GM12878 (cell line): ENCODE measurements at regions not wholly inside any gene's neighbourhood (a gene's known extent, or its start where the extent isn't known, plus 50 kb on each side); places are given as distances from the start of the nearest gene placed in this dataset.

Source experiments
- ATAC-seq: fragments of 200-7000 bp; cut with Tn5 transposase; 3 replicates; pipeline ENCODE4 v1.9.1; 2020; ENCODE audit warnings: mild to moderate bottlenecking, moderate library complexity
- BruUV-seq: library from RNA; stranded (reverse); fragments of 400-500 nt; replicated peaks from 2 replicates; lab custom pipeline; 2021; lab: Mats Ljungman, UMichigan
- CTCF ChIA-PET: fragments of 300-600 bp; sonication (Branson Sonifier 250); formaldehyde crosslinking; extraction: SDS; loops from one replicate; lab custom pipeline; 2021; ENCODE audit warnings: inconsistent platforms; lab: Yijun Ruan, JAX
- POLR2A ChIA-PET: fragments of 350-600 bp; formaldehyde crosslinking; extraction: SDS; loops from one replicate; lab custom pipeline; 2021; ENCODE audit warnings: inconsistent platforms; lab: Charles Lee
- RAD21 ChIA-PET: fragments of 300-600 bp; sonication (Branson Sonifier 250); formaldehyde crosslinking; loops from one replicate; lab custom pipeline; 2023; ENCODE audit warnings: antibody characterized with exemption; ENCODE audit not compliant: unreplicated experiment; lab: Charles Lee
- SMC1A ChIA-PET: fragments of 300-600 bp; sonication (Branson Sonifier 250); formaldehyde crosslinking; loops from one replicate; lab custom pipeline; 2023; ENCODE audit not compliant: unreplicated experiment, uncharacterized antibody; lab: Charles Lee
- DNase-seq: peaks from one replicate; pipeline ENCODE4 v3.0.0-alpha.2; 2011; ENCODE audit warnings: low read depth, low spot score
- FAIRE-seq: peaks from 3 replicates; lab custom pipeline; 2011; peaks lifted over from hg19 to GRCh38; lab: Jason Lieb, UNC
- H2AFZ ChIP-seq: 2 replicates; pipeline ENCODE4 v1.6.0; 2011; ENCODE audit warnings: low read depth, low read length, control low read depth; ENCODE audit not compliant: control insufficient read depth
- H3K27ac ChIP-seq: 2 replicates; pipeline ENCODE4 v1.5.1; 2011; ENCODE audit warnings: control low read depth; ENCODE audit not compliant: control insufficient read depth, insufficient read depth
- H3K27me3 ChIP-seq, 2 experiments: replicated peaks in 1 of 2; 2 replicates each; pipeline versions ENCODE4 v1.6.0 to v1.6.1; 2011; ENCODE audit warnings: low read length in 1 of 2; ENCODE audit not compliant: control insufficient read depth in 2 of 2, insufficient read depth in 2 of 2
- H3K36me3 ChIP-seq, 2 experiments: 2 replicates each; pipeline ENCODE4 v1.5.1; 2011; ENCODE audit warnings: low read length in 1 of 2; ENCODE audit not compliant: control insufficient read depth in 2 of 2, insufficient read depth in 2 of 2
- H3K4me1 ChIP-seq: 2 replicates; pipeline ENCODE4 v1.6.1; 2011; ENCODE audit warnings: mild to moderate bottlenecking, low read length, moderate library complexity, mixed read lengths; ENCODE audit not compliant: control insufficient read depth, insufficient read depth
- H3K4me2 ChIP-seq: 2 replicates; pipeline ENCODE4 v1.6.0; 2011; ENCODE audit warnings: control low read depth; ENCODE audit not compliant: control insufficient read depth, insufficient read depth
- H3K4me3 ChIP-seq: fragments of 200-600 bp; sonication (generic); 2 replicates; pipeline ENCODE4 v1.5.1; 2016
- H3K79me2 ChIP-seq: 2 replicates; pipeline ENCODE4 v1.6.0; 2011; ENCODE audit warnings: low read length; ENCODE audit not compliant: control insufficient read depth, insufficient read depth
- H3K9ac ChIP-seq: 2 replicates; pipeline ENCODE4 v1.8.0; 2011; ENCODE audit warnings: low read length, control low read depth, mixed read lengths; ENCODE audit not compliant: control insufficient read depth, insufficient read depth
- H3K9me3 ChIP-seq: replicated peaks from 3 replicates; pipeline ENCODE4 v1.5.1; 2011; ENCODE audit warnings: mild to moderate bottlenecking, low read length; ENCODE audit not compliant: control insufficient read depth, insufficient read depth
- H4K20me1 ChIP-seq: 2 replicates; pipeline ENCODE4 v1.6.0; 2011; ENCODE audit not compliant: control insufficient read depth, insufficient read depth
- ATF3 ChIP-seq: IDR thresholded peaks from 2 replicates; pipeline ENCODE4 v1.6.1; 2011; ENCODE audit warnings: low read depth, mild to moderate bottlenecking, low read length, moderate library complexity, borderline replicate concordance; ENCODE audit errors: extremely low read depth
- EED ChIP-seq: sonication (generic); IDR thresholded peaks from 2 replicates; pipeline ENCODE4 v1.6.1; 2016; ENCODE audit warnings: antibody characterized with exemption, low read depth
- EP300 ChIP-seq, 2 experiments: fragments of 150-350 bp in 1 of 2; IDR thresholded peaks; 2 replicates each; pipeline ENCODE4 v1.6.1; 2011 to 2012; ENCODE audit warnings: low read depth in 2 of 2, low read length in 2 of 2, borderline replicate concordance in 1 of 2, improper control_type of control experiment in 1 of 2, inconsistent platforms in 1 of 2; ENCODE audit not compliant: control insufficient read depth in 1 of 2
- IKZF2 ChIP-seq, 2 experiments: fragments of 450-650 bp; IDR thresholded peaks; 2 replicates each; pipeline ENCODE4 v1.6.1; 2017; ENCODE audit warnings: mild to moderate bottlenecking in 2 of 2, moderate library complexity in 2 of 2
- IRF3 ChIP-seq: fragments of 450-650 bp; IDR thresholded peaks from 2 replicates; pipeline ENCODE4 v1.6.1; 2014; ENCODE audit warnings: mild to moderate bottlenecking
- IRF4 ChIP-seq: IDR thresholded peaks from 2 replicates; pipeline ENCODE4 v1.6.1; 2011; ENCODE audit warnings: low read depth, low read length
- PAX8 ChIP-seq: fragments of 450-650 bp; IDR thresholded peaks from 2 replicates; pipeline ENCODE4 v1.6.1; 2017; ENCODE audit warnings: mild to moderate bottlenecking, moderate library complexity
- RAD21 ChIP-seq: IDR thresholded peaks from 2 replicates; pipeline ENCODE4 v1.6.1; 2011; ENCODE audit warnings: mild to moderate bottlenecking, low read depth, low read length, moderate library complexity; ENCODE audit not compliant: insufficient read depth
- RCOR1 ChIP-seq: conservative IDR thresholded peaks from 2 replicates; pipeline ENCODE4 v1.6.1; 2012; ENCODE audit warnings: low read depth, low read length, improper control_type of control experiment
- SUPT20H ChIP-seq: IDR thresholded peaks from 2 replicates; pipeline ENCODE4 v1.6.1; 2011; ENCODE audit warnings: low read depth, mild to moderate bottlenecking, low read length, moderate library complexity, borderline replicate concordance; ENCODE audit not compliant: control insufficient read depth
- USF1 ChIP-seq: IDR thresholded peaks from 2 replicates; pipeline ENCODE4 v1.6.1; 2011; ENCODE audit warnings: borderline replicate concordance, low read depth, mild to moderate bottlenecking, moderate library complexity, mixed read lengths, low read length; ENCODE audit not compliant: insufficient read depth; ENCODE audit errors: extremely low read length
- whole genome bisulfite sequencing: methylation state at CpG from one replicate; pipeline ENCODE4 v1.1.6; 2016; ENCODE audit warnings: low lambda C conversion rate; ENCODE audit not compliant: insufficient replicate concordance, insufficient coverage; ENCODE audit errors: missing lambda C conversion rate; 5-methylcytosine and 5-hydroxymethylcytosine counted together
- in situ Hi-C: fragments of 300-500 bp; cut with MboI; formaldehyde crosslinking; loops from 9 replicates; pipeline ENCODE4 v1.14.3; 2018; ENCODE audit warnings: mixed read lengths
- intact Hi-C: fragments of 100-400 bp; cut with micrococcal nuclease; formaldehyde crosslinking; loops from one replicate; pipeline ENCODE4 v1.14.2; 2022; ENCODE audit not compliant: unreplicated experiment
- TF ChIP-seq, protein P1 (sequence below): IDR thresholded peaks from 2 replicates; pipeline ENCODE4 v1.6.1; 2011; ENCODE audit warnings: low read depth, low read length, improper control_type of control experiment, borderline replicate concordance
- TF ChIP-seq, protein P2 (sequence below): IDR thresholded peaks from 2 replicates; pipeline ENCODE4 v1.6.1; 2012; ENCODE audit warnings: low read depth, low read length, improper control_type of control experiment
- TF ChIP-seq, protein P3 (sequence below): fragments of 450-650 bp; IDR thresholded peaks from 2 replicates; pipeline ENCODE4 v1.6.1; 2017; ENCODE audit warnings: low read depth, mild to moderate bottlenecking, moderate library complexity

- no peak for FAIRE-seq
- TF ChIP-seq EP300 (IDR thresholded peaks at IDR 0.05; ENCODE audit: borderline replicate concordance in 1 of 2, control insufficient read depth in 1 of 2, low read depth in 2 of 2, low read length in 2 of 2), result no peak
- no peak for TF ChIP-seq IRF4
- no peak for TF ChIP-seq USF1
- no peak for TF ChIP-seq RCOR1
- TF ChIP-seq RAD21, result no peak
- no peak for TF ChIP-seq IKZF2 (IDR thresholded peaks at IDR 0.05)
- TF ChIP-seq SUPT20H, result no peak
- no peak for TF ChIP-seq PAX8
- no peak for TF ChIP-seq IRF3
- TF ChIP-seq, protein P1, sequence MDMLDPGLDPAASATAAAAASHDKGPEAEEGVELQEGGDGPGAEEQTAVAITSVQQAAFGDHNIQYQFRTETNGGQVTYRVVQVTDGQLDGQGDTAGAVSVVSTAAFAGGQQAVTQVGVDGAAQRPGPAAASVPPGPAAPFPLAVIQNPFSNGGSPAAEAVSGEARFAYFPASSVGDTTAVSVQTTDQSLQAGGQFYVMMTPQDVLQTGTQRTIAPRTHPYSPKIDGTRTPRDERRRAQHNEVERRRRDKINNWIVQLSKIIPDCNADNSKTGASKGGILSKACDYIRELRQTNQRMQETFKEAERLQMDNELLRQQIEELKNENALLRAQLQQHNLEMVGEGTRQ, result no peak
- TF ChIP-seq ATF3, result no peak
- TF ChIP-seq, protein P2, sequence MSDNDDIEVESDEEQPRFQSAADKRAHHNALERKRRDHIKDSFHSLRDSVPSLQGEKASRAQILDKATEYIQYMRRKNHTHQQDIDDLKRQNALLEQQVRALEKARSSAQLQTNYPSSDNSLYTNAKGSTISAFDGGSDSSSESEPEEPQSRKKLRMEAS, result no peak
- TF ChIP-seq, protein P3, sequence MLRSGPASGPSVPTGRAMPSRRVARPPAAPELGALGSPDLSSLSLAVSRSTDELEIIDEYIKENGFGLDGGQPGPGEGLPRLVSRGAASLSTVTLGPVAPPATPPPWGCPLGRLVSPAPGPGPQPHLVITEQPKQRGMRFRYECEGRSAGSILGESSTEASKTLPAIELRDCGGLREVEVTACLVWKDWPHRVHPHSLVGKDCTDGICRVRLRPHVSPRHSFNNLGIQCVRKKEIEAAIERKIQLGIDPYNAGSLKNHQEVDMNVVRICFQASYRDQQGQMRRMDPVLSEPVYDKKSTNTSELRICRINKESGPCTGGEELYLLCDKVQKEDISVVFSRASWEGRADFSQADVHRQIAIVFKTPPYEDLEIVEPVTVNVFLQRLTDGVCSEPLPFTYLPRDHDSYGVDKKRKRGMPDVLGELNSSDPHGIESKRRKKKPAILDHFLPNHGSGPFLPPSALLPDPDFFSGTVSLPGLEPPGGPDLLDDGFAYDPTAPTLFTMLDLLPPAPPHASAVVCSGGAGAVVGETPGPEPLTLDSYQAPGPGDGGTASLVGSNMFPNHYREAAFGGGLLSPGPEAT, result no peak
- no peak for TF ChIP-seq EED
These were observed 139.9 kb downstream of the CXCL12 start for GRCh38 chr10:44244745-44245600.

More at GRCh38 chr10:44244745-44245600, 139.9 kb downstream of the CXCL12 start:
- Histone ChIP-seq H3K79me2 (no peaks in the 10 kb centered on the region), H2AFZ (no peak overlapping the region), H4K20me1 (no peaks in the 10 kb centered on the region), H3K4me3 (no peak overlapping the region), H3K27ac (no peak overlapping the region), H3K9me3 (peaks cover 2% of the 10 kb centered on the region; the same call in 1 of the 3 replicates), H3K4me2 (no peak overlapping the region), H3K36me3 (no peaks in the 10 kb centered on the region), H3K9ac (no peak overlapping the region), H3K4me1 (no peaks in the 10 kb centered on the region), H3K27me3 (no peaks in the 10 kb centered on the region)
- 59% methylated on average over 9 of the region's 9 CpGs for WGBS
- DNase-seq (no peak), ATAC-seq (no peak)
- SMC1A ChIA-PET, result no interaction called here
- POLR2A ChIA-PET, result no interaction called here
- intact Hi-C loops (no loop called here), in situ Hi-C loops (no loop called here)
- BruUV-seq, result no TSS peak
- RAD21 ChIA-PET, result no interaction called here
- CTCF ChIA-PET, result no interaction called here
